Renal pelvis (tissue), 1 donor: ENCODE measurements at regions not wholly inside any gene's neighbourhood (a gene's known extent, or its start where the extent isn't known, plus 50 kb on each side); places are given as distances from the start of the nearest gene placed in this dataset.

Experiments used
- DNase-seq: peaks from one replicate; pipeline ENCODE4 v3.0.0-alpha.2; 2013

GRCh38 chr18:56380685-56381084 lies 257.7 kb downstream of the TXNL1 start:
- no peak for DNase-seq

GRCh38 chr18:56379256-56379655 lies 259.1 kb downstream of the TXNL1 start:
- DNase-seq, result no peak

GRCh38 chr18:56377231-56377630 lies 261.2 kb downstream of the TXNL1 start:
- peak; percentile 14 for DNase-seq

- DNase-seq, result no peak
Observed at GRCh38 chr18:56374007-56374655, 264.3 kb downstream of the TXNL1 start.

- DNase-seq, result no peak
Observed at GRCh38 chr18:56373601-56374000, 264.8 kb downstream of the TXNL1 start.

GRCh38 chr18:56368066-56368465 lies 270.3 kb downstream of the TXNL1 start:
- no peak for DNase-seq

- no peak for DNase-seq
Observed at GRCh38 chr18:56358608-56359280, 279.6 kb downstream of the TXNL1 start.

GRCh38 chr18:56353663-56354260 lies 284.6 kb downstream of the TXNL1 start:
- DNase-seq, result no peak

GRCh38 chr18:56351911-56352500 lies 286.4 kb downstream of the TXNL1 start:
- DNase-seq, result no peak

- DNase-seq, result no peak
Observed at GRCh38 chr18:56337507-56337906, 300.9 kb downstream of the TXNL1 start.

- no peak for DNase-seq
Observed at GRCh38 chr18:56333839-56334238, 304.6 kb downstream of the TXNL1 start.

- no peak for DNase-seq
Observed at GRCh38 chr18:56333146-56333545, 305.2 kb downstream of the TXNL1 start.

GRCh38 chr18:56332371-56332770 lies 306.0 kb downstream of the TXNL1 start:
- DNase-seq, result no peak

- DNase-seq, result no peak
Observed at GRCh38 chr18:56330366-56331110, 307.9 kb downstream of the TXNL1 start.

GRCh38 chr18:56329536-56329935 lies 308.9 kb downstream of the TXNL1 start:
- no peak for DNase-seq

- DNase-seq, result no peak
Observed at GRCh38 chr18:56327191-56327885, 311.1 kb downstream of the TXNL1 start.

- no peak for DNase-seq
Observed at GRCh38 chr18:56326336-56327072, 311.9 kb downstream of the TXNL1 start.

- no peak for DNase-seq
Observed at GRCh38 chr18:56323673-56324072, 314.7 kb downstream of the TXNL1 start.

GRCh38 chr18:56322406-56322805 lies 316.0 kb downstream of the TXNL1 start:
- DNase-seq, result no peak

GRCh38 chr18:56321470-56321869 lies 316.9 kb downstream of the TXNL1 start:
- DNase-seq, result no peak

GRCh38 chr18:56319953-56320352 lies 318.4 kb downstream of the TXNL1 start:
- DNase-seq, result no peak
